GM13976 (cell line): ENCODE measurements at regions not wholly inside any gene's neighbourhood (a gene's known extent, or its start where the extent isn't known, plus 50 kb on each side); places are given as distances from the start of the nearest gene placed in this dataset.
"Not testable (repeated sequence)": the region's sequence is repeated elsewhere in the genome, so short reads cannot be mapped to it uniquely, and the experiment has no call there.

Experiments used
- DNase-seq: peaks from one replicate; pipeline ENCODE4 v3.0.0; 2012; ENCODE audit warnings: low spot score
- in situ Hi-C: fragments of 300-500 bp; cut with MboI; formaldehyde crosslinking; loops from one replicate; pipeline ENCODE4 v1.12.0; 2022; ENCODE audit warnings: low sequenced_read_pairs, mixed read lengths, inconsistent platforms; ENCODE audit not compliant: unreplicated experiment
- TF ChIP-seq, protein P1 (sequence below): IDR thresholded peaks from 2 replicates; pipeline ENCODE4 v1.5.1; 2012; ENCODE audit warnings: borderline replicate concordance, mild to moderate bottlenecking; ENCODE audit not compliant: insufficient read depth; ENCODE audit errors: extremely low read depth, missing control alignments, control extremely low read depth

DNA sequence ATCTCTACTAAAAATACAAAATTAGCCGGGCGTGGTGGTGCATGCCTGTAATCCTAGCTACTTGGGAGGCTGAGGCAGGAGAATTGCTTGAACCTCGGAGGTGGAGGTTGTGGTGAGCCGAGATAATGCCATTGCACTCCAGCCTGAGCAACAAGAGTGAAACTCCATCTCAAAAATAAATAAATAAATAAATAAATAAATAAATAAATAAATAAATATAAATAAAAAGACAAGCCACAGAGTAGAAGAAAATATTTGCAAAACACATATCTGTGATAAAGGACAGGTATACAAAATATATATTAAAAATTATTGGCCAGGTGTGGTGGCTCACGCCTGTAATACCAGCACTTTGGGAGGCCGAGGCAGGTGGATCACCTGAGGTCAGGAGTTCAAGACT, 96.0 kb downstream of the MRPL57 start:
- in situ Hi-C loops: loop anchor here (10.0 kb wide), 1 partner anchor 1728 kb away; no protein-coding TSS in a partner anchor

DNA sequence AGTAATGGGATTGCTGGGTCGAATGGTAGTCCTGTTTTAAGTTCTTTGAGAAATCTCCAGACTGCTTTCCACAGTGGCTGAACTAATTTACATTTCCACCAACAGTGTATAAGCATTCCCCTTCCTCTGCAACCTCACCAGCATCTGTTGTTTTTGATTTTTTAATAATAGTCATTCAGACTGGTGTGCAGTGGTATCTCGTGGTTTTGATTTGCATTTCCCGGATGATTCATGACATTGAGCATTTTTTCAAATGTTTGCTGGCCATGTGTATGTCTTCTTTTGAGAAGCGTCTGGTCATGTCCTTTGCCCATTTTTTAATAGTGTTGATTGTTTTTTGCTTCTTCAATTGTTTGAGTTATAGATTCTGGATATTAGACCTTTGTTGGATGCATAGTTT, 98.0 kb downstream of the MRPL57 start:
- DNase-seq: not testable (repeated sequence)
- in situ Hi-C loops: loop anchor here (10.0 kb wide), 1 partner anchor 1730 kb away; no protein-coding TSS in a partner anchor

More for the DNA sequence above, 96.0 kb downstream of the MRPL57 start:
- DNase-seq: not testable (repeated sequence)

DNA sequence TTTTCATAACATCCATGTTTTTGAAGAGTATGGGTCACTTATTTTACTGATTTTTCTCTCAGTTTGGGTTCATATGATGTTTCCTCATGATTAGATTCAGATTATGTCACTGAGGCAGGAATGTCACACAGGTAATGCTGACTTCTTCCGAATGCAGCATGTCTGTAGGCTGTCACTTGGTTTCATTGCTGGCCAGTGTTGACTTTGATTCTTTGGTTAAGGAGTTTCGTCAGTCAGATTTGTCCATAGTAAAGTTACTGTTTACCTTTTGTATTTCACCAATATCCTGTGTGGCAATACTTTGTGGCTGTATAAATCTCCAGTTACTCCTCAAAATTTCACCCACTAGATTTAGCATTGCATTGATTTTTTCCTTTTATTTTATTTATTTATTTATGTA, 105.6 kb downstream of the MRPL57 start:
- in situ Hi-C loops: no loop called here
- DNase-seq: no peak
- TF ChIP-seq, protein P1, sequence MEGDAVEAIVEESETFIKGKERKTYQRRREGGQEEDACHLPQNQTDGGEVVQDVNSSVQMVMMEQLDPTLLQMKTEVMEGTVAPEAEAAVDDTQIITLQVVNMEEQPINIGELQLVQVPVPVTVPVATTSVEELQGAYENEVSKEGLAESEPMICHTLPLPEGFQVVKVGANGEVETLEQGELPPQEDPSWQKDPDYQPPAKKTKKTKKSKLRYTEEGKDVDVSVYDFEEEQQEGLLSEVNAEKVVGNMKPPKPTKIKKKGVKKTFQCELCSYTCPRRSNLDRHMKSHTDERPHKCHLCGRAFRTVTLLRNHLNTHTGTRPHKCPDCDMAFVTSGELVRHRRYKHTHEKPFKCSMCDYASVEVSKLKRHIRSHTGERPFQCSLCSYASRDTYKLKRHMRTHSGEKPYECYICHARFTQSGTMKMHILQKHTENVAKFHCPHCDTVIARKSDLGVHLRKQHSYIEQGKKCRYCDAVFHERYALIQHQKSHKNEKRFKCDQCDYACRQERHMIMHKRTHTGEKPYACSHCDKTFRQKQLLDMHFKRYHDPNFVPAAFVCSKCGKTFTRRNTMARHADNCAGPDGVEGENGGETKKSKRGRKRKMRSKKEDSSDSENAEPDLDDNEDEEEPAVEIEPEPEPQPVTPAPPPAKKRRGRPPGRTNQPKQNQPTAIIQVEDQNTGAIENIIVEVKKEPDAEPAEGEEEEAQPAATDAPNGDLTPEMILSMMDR: no peak

DNA sequence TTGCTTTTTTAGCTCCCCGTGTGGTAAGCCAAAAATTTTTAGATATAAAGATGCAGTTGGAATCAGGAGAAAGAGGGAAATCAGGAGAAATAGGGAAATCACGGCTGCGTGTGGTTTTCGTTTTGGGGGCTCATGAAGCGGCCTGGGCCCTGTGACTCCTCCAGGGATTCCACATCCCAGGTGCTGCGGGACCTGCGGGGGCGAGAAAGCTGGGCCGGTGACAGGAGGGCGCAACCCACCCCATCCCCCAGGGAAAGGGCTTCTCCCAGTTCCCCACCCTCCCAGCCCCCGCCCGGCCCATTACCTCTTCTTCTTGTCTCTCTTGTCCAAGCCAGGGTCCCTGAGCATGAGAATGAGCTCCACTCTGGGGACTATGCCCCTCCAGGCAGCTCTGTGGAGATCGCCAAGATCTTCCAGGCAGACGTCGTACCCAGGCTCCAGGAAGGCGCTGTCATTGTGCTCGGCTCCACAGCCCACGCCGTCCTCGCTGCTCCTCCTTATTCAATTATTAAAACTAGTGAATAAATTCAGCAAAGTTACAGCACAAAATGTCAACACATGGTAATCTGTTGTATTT, 111.0 kb downstream of the MRPL57 start:
- TF ChIP-seq, protein P1: no peak
- in situ Hi-C loops: no loop called here
- DNase-seq: no peak

DNA sequence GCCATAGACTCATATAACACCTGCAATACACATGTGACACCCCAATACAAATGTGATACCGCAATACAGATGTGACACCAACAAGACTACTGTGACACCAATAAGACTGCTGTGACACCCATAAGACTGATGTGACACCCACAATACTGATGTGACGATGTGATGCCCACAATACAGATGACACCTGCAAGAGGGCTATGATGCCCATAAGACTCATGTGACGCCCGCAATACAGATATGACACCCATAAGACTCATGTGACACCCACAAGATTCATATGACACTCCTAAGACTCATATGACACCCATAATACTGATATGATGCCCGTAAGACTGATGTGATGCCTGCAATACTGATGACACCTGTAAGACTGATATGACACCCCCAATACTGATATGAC, 113.0 kb downstream of the MRPL57 start:
- in situ Hi-C loops: no loop called here
- TF ChIP-seq, protein P1: no peak

DNA sequence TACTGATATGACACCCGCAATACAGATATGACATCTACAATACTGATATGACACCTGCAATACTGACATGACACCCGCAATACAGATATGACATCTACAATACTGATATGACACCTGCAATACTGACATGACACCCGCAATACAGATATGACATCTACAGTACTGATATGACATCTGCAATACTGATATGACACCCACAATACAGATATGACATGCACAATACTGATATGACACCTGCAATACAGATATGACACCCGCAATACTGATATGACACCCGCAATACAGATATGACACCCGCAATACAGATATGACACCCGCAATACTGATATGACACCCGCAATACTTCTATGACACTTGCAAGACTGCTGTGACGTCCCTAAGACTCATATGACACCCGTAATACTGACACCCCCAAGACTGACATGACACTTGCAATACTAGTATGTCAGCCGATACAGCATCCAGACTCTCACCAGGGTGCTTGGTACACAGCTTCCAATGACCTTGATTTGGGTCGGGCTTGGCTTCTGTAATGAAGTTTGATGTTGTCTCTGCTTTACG, 114.1 kb downstream of the MRPL57 start:
- in situ Hi-C loops: loop anchor here (10.0 kb wide), 1 partner anchor 184 kb away; no protein-coding TSS in a partner anchor
- not testable (repeated sequence) for DNase-seq

More for the DNA sequence above, 113.0 kb downstream of the MRPL57 start:
- no peak for DNase-seq

DNA sequence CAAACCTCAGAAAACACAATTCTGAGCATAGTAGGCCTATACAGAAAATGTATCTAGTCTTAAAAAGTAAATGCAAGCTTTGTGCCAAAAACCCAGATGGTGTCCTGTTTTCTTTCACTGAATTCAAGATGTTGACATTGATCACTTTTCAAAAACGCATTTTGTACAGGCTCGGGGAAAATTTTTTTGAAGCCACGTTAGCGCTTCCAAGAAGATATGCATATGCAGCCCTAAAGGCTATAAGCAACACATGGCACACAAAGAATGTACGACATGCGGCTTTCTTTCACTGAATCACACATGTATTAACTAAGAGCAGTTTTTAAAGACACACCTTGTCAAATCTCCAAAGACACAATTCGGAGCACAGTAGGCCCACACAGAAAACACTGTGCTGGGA, 115.4 kb downstream of the MRPL57 start:
- TF ChIP-seq, protein P1: no peak
- in situ Hi-C loops: loop anchor here (10.0 kb wide), 1 partner anchor 183 kb away; no protein-coding TSS in a partner anchor

DNA sequence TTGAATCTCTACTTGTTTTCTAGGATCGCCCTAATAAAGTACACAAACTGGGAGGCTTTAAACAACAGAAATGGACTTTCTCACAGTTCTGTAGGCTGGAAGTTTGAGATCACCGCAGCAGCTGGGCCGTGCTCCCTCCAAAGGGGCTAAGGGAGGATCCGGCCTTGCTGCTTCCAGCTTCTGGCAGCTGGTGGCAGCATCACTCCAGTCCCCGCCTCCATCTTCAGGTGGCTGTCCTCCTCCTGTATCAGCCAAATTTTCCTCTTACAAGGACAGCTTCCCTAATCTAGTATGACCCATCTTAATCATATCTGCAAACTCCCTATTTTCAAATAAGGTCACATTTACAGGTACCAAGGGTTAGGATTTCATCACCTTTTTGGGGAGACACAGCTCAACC, 120.5 kb downstream of the MRPL57 start:
- TF ChIP-seq, protein P1: peak; percentile 56
- in situ Hi-C loops: loop anchor here (10.0 kb wide), 1 partner anchor 178 kb away; no protein-coding TSS in a partner anchor
- DNase-seq: peak; percentile 36

More for the DNA sequence above, 115.4 kb downstream of the MRPL57 start:
- no peak for DNase-seq
